ENCODE measurements at regions not wholly inside any gene's neighbourhood (a gene's known extent, or its start where the extent isn't known, plus 50 kb on each side); places are given as distances from the start of the nearest gene placed in this dataset.
"Not testable (repeated sequence)": the region's sequence is repeated elsewhere in the genome, so short reads cannot be mapped to it uniquely, and the experiment has no call there.

GRCh38 chrX:35626124-35626523, 172.0 kb upstream of the MAGEB16 start:
- CTCF ChIA-PET = no interaction called here
- no peaks in the 10 kb centered on the region for H3K36me3 ChIP-seq (ENCODE audit: control insufficient read depth in 2 of 2, insufficient read depth in 1 of 2, low read length in 2 of 2)
- POLR2A ChIA-PET = no interaction called here
- TF ChIP-seq SCRT1 (tag by site-specific recombination; IDR thresholded peaks at IDR 0.05; ENCODE audit: borderline replicate concordance) (no peak), ZNF354C (tag by site-specific recombination; IDR thresholded peaks at IDR 0.05; ENCODE audit: borderline replicate concordance, low read depth) (no peak), ZNF776 (tag by site-specific recombination; IDR thresholded peaks at IDR 0.05; ENCODE audit: borderline replicate concordance) (no peak), ZBTB8A (tag by site-specific recombination; IDR thresholded peaks at IDR 0.05) (no peak), ZNF830 (tag by site-specific recombination; IDR thresholded peaks at IDR 0.05; ENCODE audit: low read depth) (no peak), ZSCAN30 (tag by site-specific recombination; IDR thresholded peaks at IDR 0.05) (no peak), OVOL3 (tag by site-specific recombination; IDR thresholded peaks at IDR 0.05) (no peak), ZNF248 (tag by site-specific recombination; IDR thresholded peaks at IDR 0.05) (no peak)
- H3K27ac ChIP-seq (ENCODE audit: extremely low read depth, low read depth, low read length) = no peak overlapping the region
- no peaks in the 10 kb centered on the region for H3K4me1 ChIP-seq (ENCODE audit: control insufficient read depth, insufficient read depth, low read length)
- no peak overlapping the region for H3K4me3 ChIP-seq (ENCODE audit: low read depth, low read length)
- H3K9me3 ChIP-seq (ENCODE audit: control insufficient read depth, insufficient read depth, low read depth, low read length) = no peaks in the 10 kb centered on the region

GRCh38 chrX:35635971-35636370, 162.2 kb upstream of the MAGEB16 start:
- H3K4me1 ChIP-seq (ENCODE audit: control insufficient read depth, insufficient read depth, low read length); POLR2A ChIA-PET; H3K27ac ChIP-seq (ENCODE audit: extremely low read depth, low read depth, low read length); H3K36me3 ChIP-seq (ENCODE audit: control insufficient read depth in 2 of 2, insufficient read depth in 1 of 2, low read length in 2 of 2); CTCF ChIA-PET; H3K4me3 ChIP-seq (ENCODE audit: low read depth, low read length); H3K9me3 ChIP-seq (ENCODE audit: control insufficient read depth, insufficient read depth, low read depth, low read length): not testable (repeated sequence)

GRCh38 chrX:35664833-35665232, 133.3 kb upstream of the MAGEB16 start:
- CTCF ChIA-PET = no interaction called here
- TF ChIP-seq ZBTB8A (tag by site-specific recombination; IDR thresholded peaks at IDR 0.05) (no peak), YY2 (tag by site-specific recombination; IDR thresholded peaks at IDR 0.05) (no peak), ZNF473 (tag by site-specific recombination; IDR thresholded peaks at IDR 0.05) (no peak), ZNF555 (tag by site-specific recombination; conservative IDR thresholded peaks at IDR 0.05) (no peak), ZFP3 (tag by site-specific recombination; IDR thresholded peaks at IDR 0.05; ENCODE audit: low read depth) (no peak), ZNF488 (tag by site-specific recombination; IDR thresholded peaks at IDR 0.05) (no peak), ZNF530 (tag by site-specific recombination; IDR thresholded peaks at IDR 0.05; ENCODE audit: low read depth) (no peak), ZNF549 (tag by site-specific recombination; IDR thresholded peaks at IDR 0.05) (no peak), ZFP69B (tag by site-specific recombination; IDR thresholded peaks at IDR 0.05) (no peak), ZNF777 (tag by site-specific recombination; IDR thresholded peaks at IDR 0.05; ENCODE audit: borderline replicate concordance) (no peak), ZNF514 (tag by site-specific recombination; IDR thresholded peaks at IDR 0.05) (no peak), ZNF529 (tag by site-specific recombination; IDR thresholded peaks at IDR 0.05; ENCODE audit: insufficient replicate concordance) (no peak), ZNF623 (tag by site-specific recombination; IDR thresholded peaks at IDR 0.05) (no peak)
- TF ChIP-seq, protein P1, sequence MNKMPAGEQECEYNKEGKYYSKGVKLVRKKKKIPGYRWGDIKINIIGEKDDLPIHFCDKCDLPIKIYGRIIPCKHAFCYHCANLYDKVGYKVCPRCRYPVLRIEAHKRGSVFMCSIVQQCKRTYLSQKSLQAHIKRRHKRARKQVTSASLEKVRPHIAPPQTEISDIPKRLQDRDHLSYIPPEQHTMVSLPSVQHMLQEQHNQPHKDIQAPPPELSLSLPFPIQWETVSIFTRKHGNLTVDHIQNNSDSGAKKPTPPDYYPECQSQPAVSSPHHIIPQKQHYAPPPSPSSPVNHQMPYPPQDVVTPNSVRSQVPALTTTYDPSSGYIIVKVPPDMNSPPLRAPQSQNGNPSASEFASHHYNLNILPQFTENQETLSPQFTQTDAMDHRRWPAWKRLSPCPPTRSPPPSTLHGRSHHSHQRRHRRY (tag by site-specific recombination; IDR thresholded peaks at IDR 0.05) = no peak
- TF ChIP-seq, protein P2, sequence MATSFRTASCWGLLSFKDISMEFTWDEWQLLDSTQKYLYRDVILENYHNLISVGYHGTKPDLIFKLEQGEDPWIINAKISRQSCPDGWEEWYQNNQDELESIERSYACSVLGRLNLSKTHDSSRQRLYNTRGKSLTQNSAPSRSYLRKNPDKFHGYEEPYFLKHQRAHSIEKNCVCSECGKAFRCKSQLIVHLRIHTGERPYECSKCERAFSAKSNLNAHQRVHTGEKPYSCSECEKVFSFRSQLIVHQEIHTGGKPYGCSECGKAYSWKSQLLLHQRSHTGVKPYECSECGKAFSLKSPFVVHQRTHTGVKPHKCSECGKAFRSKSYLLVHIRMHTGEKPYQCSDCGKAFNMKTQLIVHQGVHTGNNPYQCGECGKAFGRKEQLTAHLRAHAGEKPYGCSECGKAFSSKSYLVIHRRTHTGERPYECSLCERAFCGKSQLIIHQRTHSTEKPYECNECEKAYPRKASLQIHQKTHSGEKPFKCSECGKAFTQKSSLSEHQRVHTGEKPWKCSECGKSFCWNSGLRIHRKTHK (tag by site-specific recombination; IDR thresholded peaks at IDR 0.05) = no peak
- Histone ChIP-seq H3K36me3 (ENCODE audit: control insufficient read depth in 2 of 2, insufficient read depth in 1 of 2, low read length in 2 of 2) (no peaks in the 10 kb centered on the region), H3K4me3 (ENCODE audit: low read depth, low read length) (no peak overlapping the region), H3K4me1 (ENCODE audit: control insufficient read depth, insufficient read depth, low read length) (no peaks in the 10 kb centered on the region), H3K27ac (ENCODE audit: extremely low read depth, low read depth, low read length) (no peak overlapping the region), H3K9me3 (ENCODE audit: control insufficient read depth, insufficient read depth, low read depth, low read length) (no peaks in the 10 kb centered on the region)
- POLR2A ChIA-PET = no interaction called here

All from HEK293 (cell line).